Body of pancreas (tissue), 4 donors: ENCODE measurements at regions not wholly inside any gene's neighbourhood (a gene's known extent, or its start where the extent isn't known, plus 50 kb on each side); places are given as distances from the start of the nearest gene placed in this dataset.

Experiments
- POLR2A ChIP-seq, 3 donors: fragments of 450-650 bp; IDR thresholded peaks; one replicate each; pipeline ENCODE4 v1.6.1; 2016; ENCODE audit warnings: antibody characterized with exemption in 3 of 3, mild to moderate bottlenecking in 2 of 3
- TF ChIP-seq, protein P1 (sequence below), 7 experiments: fragments of 450-650 bp in 4 of 7; fragments of 200-600 bp in 3 of 7; sonication (generic) in 3 of 7; IDR thresholded peaks; one replicate each; pipeline ENCODE4 v1.5.1; 2016 to 2019; ENCODE audit warnings: antibody characterized with exemption in 7 of 7

DNA sequence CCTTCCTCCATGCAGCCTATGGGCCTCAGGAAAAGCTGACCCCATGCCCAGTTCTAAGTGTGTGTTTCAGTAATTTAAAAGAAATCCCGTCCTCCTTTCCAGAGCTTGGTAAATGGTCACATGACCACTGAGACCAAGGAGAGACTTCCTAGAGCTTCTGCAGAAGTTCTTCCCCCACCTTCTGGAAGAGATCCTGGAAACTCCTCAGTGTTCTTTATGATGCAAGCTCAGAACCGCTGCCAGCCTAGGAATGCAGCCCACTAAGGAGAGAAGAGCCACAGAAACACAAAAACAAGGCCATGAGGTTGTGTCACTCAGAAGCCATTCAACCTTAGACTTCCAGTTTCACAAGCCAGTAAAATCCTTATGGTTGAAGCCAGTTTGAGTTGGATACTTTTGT, 348.4 kb downstream of the TPBG start:
- TF ChIP-seq, protein P1, sequence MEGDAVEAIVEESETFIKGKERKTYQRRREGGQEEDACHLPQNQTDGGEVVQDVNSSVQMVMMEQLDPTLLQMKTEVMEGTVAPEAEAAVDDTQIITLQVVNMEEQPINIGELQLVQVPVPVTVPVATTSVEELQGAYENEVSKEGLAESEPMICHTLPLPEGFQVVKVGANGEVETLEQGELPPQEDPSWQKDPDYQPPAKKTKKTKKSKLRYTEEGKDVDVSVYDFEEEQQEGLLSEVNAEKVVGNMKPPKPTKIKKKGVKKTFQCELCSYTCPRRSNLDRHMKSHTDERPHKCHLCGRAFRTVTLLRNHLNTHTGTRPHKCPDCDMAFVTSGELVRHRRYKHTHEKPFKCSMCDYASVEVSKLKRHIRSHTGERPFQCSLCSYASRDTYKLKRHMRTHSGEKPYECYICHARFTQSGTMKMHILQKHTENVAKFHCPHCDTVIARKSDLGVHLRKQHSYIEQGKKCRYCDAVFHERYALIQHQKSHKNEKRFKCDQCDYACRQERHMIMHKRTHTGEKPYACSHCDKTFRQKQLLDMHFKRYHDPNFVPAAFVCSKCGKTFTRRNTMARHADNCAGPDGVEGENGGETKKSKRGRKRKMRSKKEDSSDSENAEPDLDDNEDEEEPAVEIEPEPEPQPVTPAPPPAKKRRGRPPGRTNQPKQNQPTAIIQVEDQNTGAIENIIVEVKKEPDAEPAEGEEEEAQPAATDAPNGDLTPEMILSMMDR (IDR thresholded peaks at IDR 0.05) = no peak
- no peak for TF ChIP-seq POLR2A (IDR thresholded peaks at IDR 0.05)
